GM23248 (cell line): ENCODE measurements at regions not wholly inside any gene's neighbourhood (a gene's known extent, or its start where the extent isn't known, plus 50 kb on each side); places are given as distances from the start of the nearest gene placed in this dataset.

ENCODE experiments used
- EZH2 ChIP-seq: fragments of 200-600 bp; sonication (generic); IDR thresholded peaks from 2 replicates; pipeline ENCODE4 v1.6.1; 2018; ENCODE audit warnings: antibody characterized with exemption, mild to moderate bottlenecking; ENCODE audit not compliant: insufficient read depth, poor library complexity, severe bottlenecking
- EZH2phosphoT487 ChIP-seq: fragments of 200-600 bp; sonication (generic); IDR thresholded peaks from 2 replicates; pipeline ENCODE4 v1.6.1; 2018; ENCODE audit warnings: antibody characterized with exemption, moderate library complexity, mild to moderate bottlenecking, low read depth; ENCODE audit not compliant: insufficient read depth

DNA sequence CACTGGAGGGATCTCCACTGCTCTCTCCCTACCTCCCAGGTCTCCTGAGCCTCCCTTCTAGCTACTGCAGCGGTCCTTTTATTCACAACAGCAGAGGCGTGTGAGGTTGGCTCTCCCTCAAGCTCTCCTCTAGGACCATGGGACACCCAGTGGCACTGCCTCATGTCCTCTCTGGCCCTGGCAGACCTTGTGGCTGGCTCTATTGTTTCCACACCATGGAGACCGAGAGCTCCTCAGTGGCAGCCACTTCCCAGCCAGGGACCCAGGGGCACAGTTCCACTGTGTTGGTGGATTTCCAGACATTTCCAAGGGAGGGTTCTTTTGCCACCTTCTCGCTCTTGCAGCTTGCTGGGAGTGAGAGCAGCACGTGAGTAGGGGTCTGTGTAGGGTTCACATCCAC, 204.9 kb downstream of the AXIN2 start:
- TF ChIP-seq EZH2phosphoT487: no peak
- TF ChIP-seq EZH2: no peak
